ENCODE measurements at regions not wholly inside any gene's neighbourhood (a gene's known extent, or its start where the extent isn't known, plus 50 kb on each side); places are given as distances from the start of the nearest gene placed in this dataset.

DNA sequence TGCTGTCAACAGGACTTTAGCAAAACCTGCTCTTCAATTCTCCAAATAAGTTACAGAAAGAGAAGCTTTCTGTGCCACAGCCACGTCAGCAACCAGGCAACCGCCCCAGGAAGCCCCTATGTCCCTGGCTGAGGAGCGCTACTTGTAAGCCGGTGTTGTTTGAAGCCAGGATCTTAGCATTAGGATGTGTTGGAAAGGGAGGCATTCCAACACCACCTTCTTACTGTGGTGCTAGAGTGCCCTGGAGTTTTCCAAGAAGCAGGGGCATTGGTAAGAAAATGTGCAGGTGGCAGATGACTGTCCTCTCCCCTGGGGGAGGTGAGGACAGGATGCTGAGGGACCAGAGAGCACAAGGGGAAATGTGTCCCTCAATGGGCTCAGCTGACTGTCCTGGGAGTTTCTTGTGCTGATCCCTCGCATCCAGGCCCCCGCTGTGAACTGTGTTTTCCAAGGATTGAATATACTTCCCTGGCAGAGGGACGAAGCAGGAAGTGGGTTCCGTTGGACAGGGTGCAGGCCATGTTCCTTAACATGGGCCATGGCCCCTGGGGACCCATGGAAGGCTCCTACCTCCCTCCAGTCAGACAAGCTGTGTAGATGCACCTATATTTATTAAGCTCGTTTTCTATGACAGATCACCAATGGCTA, 139.6 kb upstream of the GDF10 start:
- H3K36me3 Mint-ChIP-seq (ENCODE audit: low read depth), result no peaks in the 10 kb centered on the region

GRCh38 chr10:47160967-47161366, 139.0 kb upstream of the GDF10 start:
- POLR2A ChIA-PET, result no interaction called here
- Mint-ChIP-seq H3K4me3 (no peak overlapping the region), H3K9me3 (peaks cover 4% of the 10 kb centered on the region), H3K27me3 (peaks cover 22% of the 10 kb centered on the region), H3K4me1 (peaks cover 14% of the 10 kb centered on the region), H3K36me3 (ENCODE audit: low read depth) (no peaks in the 10 kb centered on the region), H3K27ac (no peak overlapping the region)
- CTCF ChIA-PET, result no interaction called here
- DNase-seq (no peak), ATAC-seq (ENCODE audit: low read depth) (no peak)
- TF ChIP-seq CTCF (IDR thresholded peaks at IDR 0.05), result no peak
- intact Hi-C loops (cut with micrococcal nuclease), result no loop called here

More for the DNA sequence above, 139.6 kb upstream of the GDF10 start:
- no peak for DNase-seq
- no peak for ATAC-seq (ENCODE audit: low read depth)
- no peak for TF ChIP-seq CTCF (IDR thresholded peaks at IDR 0.05)
- Mint-ChIP-seq H3K27me3 (peaks cover 22% of the 10 kb centered on the region), H3K9me3 (peaks cover 10% of the 10 kb centered on the region), H3K4me1 (peaks cover 8% of the 10 kb centered on the region), H3K4me3 (no peak overlapping the region), H3K27ac (no peak overlapping the region)
- intact Hi-C loops (cut with micrococcal nuclease), result no loop called here
- CTCF ChIA-PET, result no interaction called here
- POLR2A ChIA-PET, result no interaction called here

DNA sequence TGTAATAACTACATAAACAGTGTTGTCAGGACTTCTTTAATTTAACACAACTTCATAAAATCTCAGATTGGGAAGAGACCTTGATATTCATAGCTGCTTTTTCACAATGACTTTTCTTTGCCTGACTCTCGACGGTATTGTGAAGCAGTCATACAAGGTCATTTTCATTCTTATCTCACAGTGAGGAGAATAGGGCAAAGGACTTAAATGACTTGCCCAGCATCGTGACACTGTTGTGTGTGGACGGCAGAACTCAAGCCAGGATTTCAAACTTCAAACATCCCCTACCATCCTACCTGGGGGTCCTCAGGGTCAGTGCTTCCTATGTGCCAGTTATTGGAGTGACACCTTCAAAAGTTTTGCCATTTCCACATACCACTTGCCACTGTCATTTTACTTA, 138.5 kb upstream of the GDF10 start:
- Mint-ChIP-seq H3K27ac (no peak overlapping the region), H3K4me3 (no peak overlapping the region), H3K27me3 (peaks cover 20% of the 10 kb centered on the region), H3K9me3 (peaks cover 3% of the 10 kb centered on the region), H3K4me1 (peaks cover 17% of the 10 kb centered on the region), H3K36me3 (ENCODE audit: low read depth) (no peaks in the 10 kb centered on the region)
- TF ChIP-seq CTCF (IDR thresholded peaks at IDR 0.05), result no peak
- CTCF ChIA-PET, result no interaction called here
- DNase-seq (no peak), ATAC-seq (ENCODE audit: low read depth) (no peak)
- intact Hi-C loops (cut with micrococcal nuclease), result no loop called here
- POLR2A ChIA-PET, result no interaction called here

DNA sequence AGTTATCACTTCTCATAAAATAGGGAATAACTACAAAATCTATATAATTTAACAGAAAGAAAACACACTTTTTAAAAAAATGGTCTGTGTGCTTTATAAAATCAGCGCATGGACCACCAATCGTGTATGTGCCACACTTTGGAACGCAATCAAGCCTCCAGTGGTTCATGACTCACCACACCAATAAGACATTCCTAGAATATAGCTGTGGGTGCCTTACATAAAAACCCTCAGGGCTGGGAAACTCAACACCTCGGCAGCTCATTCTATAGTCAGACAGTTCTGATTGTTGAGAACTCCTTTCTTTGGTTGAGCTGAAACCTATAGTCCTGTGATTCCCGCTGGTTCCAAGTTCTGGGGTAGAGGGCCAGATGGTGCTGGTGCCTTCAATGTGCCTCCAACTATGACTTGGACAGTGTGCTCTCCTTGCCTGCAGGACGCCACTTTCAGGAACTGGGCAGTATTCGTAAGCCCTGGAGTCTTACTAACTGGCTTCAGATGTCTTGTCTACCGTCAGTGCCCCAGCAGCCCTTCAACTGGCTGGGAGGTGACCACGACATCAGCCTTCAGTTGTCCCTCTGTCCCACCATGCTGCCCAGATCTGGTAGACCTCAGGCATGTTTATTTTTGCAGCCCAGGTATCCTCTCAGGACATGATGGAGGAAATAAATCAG, 135.7 kb upstream of the GDF10 start:
- POLR2A ChIA-PET, result no interaction called here

More for the DNA sequence above, 135.7 kb upstream of the GDF10 start:
- CTCF ChIA-PET, result no interaction called here
- no peak for ATAC-seq (ENCODE audit: low read depth)
- no peak for DNase-seq
- no peak for TF ChIP-seq CTCF (IDR thresholded peaks at IDR 0.05)
- Mint-ChIP-seq H3K27ac (no peak overlapping the region), H3K4me3 (no peak overlapping the region), H3K9me3 (no peaks in the 10 kb centered on the region), H3K36me3 (ENCODE audit: low read depth) (no peaks in the 10 kb centered on the region), H3K27me3 (peaks cover 16% of the 10 kb centered on the region), H3K4me1 (peaks cover 18% of the 10 kb centered on the region)
- intact Hi-C loops (cut with micrococcal nuclease), result loop anchor here (2.0 kb wide), 1 partner anchor 33 kb away; no protein-coding TSS in a partner anchor

All from activated B cell treated with CpG ODN at 0.5 μM for 24 hours (primary cell).